GM21423 (cell line): ENCODE measurements at regions not wholly inside any gene's neighbourhood (a gene's known extent, or its start where the extent isn't known, plus 50 kb on each side); places are given as distances from the start of the nearest gene placed in this dataset.
A peak's percentile ranks its signal among the peaks of the same experiment; 100 is the strongest.
"Not testable (repeated sequence)": the region's sequence is repeated elsewhere in the genome, so short reads cannot be mapped to it uniquely, and the experiment has no call there.

ENCODE experiments used
- ATAC-seq: cut with Tn5 transposase; IDR thresholded peaks from one replicate; pipeline ENCODE4 v1.9.1; 2021; ENCODE audit warnings: mild to moderate bottlenecking, moderate library complexity; ENCODE audit not compliant: unreplicated experiment

- no peak for ATAC-seq
Measured at GRCh38 chr7:51426163-51426562, 109.6 kb upstream of the COBL start.

- not testable (repeated sequence) for ATAC-seq
Measured at GRCh38 chr7:51409934-51410333, 93.3 kb upstream of the COBL start.

- not testable (repeated sequence) for ATAC-seq
Measured at GRCh38 chr7:51397608-51398007, 81.0 kb upstream of the COBL start.

GRCh38 chr7:51393003-51393402 lies 76.4 kb upstream of the COBL start:
- ATAC-seq = not testable (repeated sequence)

- not testable (repeated sequence) for ATAC-seq
Measured at GRCh38 chr7:51389952-51390351, 73.3 kb upstream of the COBL start.

GRCh38 chr7:51389216-51389812 lies 72.7 kb upstream of the COBL start:
- ATAC-seq = not testable (repeated sequence)

- ATAC-seq = not testable (repeated sequence)
Measured at GRCh38 chr7:51388241-51388640, 71.6 kb upstream of the COBL start.

- ATAC-seq = not testable (repeated sequence)
Measured at GRCh38 chr7:51386806-51387568, 70.4 kb upstream of the COBL start.

- not testable (repeated sequence) for ATAC-seq
Measured at GRCh38 chr7:51386184-51386583, 69.6 kb upstream of the COBL start.

- ATAC-seq = not testable (repeated sequence)
Measured at GRCh38 chr7:51382243-51382642, 65.6 kb upstream of the COBL start.

- no peak for ATAC-seq
Measured at GRCh38 chr7:51376420-51377092, 59.9 kb upstream of the COBL start.

GRCh38 chr7:51374936-51375335 lies 58.3 kb upstream of the COBL start:
- ATAC-seq = no peak

- ATAC-seq = not testable (repeated sequence)
Measured at GRCh38 chr7:51373607-51374006, 57.0 kb upstream of the COBL start.

GRCh38 chr7:51369746-51370145 lies 53.1 kb upstream of the COBL start:
- ATAC-seq = no peak

GRCh38 chr7:51369228-51369627 lies 52.6 kb upstream of the COBL start:
- ATAC-seq = not testable (repeated sequence)

- no peak for ATAC-seq
Measured at GRCh38 chr7:51368334-51368733, 51.7 kb upstream of the COBL start.

GRCh38 chr7:51367614-51367968 lies 51.0 kb upstream of the COBL start:
- no peak for ATAC-seq

- peak; percentile 53 for ATAC-seq
Measured at GRCh38 chr7:51366930-51367613, 50.5 kb upstream of the COBL start.
